GM06990 (cell line): ENCODE measurements at regions not wholly inside any gene's neighbourhood (a gene's known extent, or its start where the extent isn't known, plus 50 kb on each side); places are given as distances from the start of the nearest gene placed in this dataset.

ENCODE experiments used
- DNase-seq: peaks from one replicate; pipeline ENCODE4 v3.0.0-alpha.2; 2011; ENCODE audit not compliant: insufficient read length; ENCODE audit errors: extremely low read depth
- H3K27me3 ChIP-seq: replicated peaks from 2 replicates; pipeline ENCODE4 v1.6.0; 2011; ENCODE audit warnings: low read length; ENCODE audit not compliant: control insufficient read depth, insufficient read depth
- H3K36me3 ChIP-seq: 2 replicates; pipeline ENCODE4 v1.5.1; 2011; ENCODE audit warnings: low read length; ENCODE audit not compliant: control insufficient read depth, insufficient read depth
- H3K4me3 ChIP-seq: replicated peaks from 2 replicates; pipeline ENCODE4 v1.5.1; 2011; ENCODE audit warnings: low read depth, mild to moderate bottlenecking, control low read depth, low read length
- TF ChIP-seq, protein P1 (sequence below): IDR thresholded peaks from 2 replicates; pipeline ENCODE4 v1.5.1; 2011; ENCODE audit warnings: low read length, control low read depth, mild to moderate bottlenecking, inconsistent platforms; ENCODE audit not compliant: insufficient read depth, poor library complexity, severe bottlenecking

- Histone ChIP-seq H3K4me3 (no peak overlapping the region), H3K27me3 (no peaks in the 10 kb centered on the region; the same call in 1 of the 2 replicates), H3K36me3 (no peaks in the 10 kb centered on the region)
- TF ChIP-seq, protein P1, sequence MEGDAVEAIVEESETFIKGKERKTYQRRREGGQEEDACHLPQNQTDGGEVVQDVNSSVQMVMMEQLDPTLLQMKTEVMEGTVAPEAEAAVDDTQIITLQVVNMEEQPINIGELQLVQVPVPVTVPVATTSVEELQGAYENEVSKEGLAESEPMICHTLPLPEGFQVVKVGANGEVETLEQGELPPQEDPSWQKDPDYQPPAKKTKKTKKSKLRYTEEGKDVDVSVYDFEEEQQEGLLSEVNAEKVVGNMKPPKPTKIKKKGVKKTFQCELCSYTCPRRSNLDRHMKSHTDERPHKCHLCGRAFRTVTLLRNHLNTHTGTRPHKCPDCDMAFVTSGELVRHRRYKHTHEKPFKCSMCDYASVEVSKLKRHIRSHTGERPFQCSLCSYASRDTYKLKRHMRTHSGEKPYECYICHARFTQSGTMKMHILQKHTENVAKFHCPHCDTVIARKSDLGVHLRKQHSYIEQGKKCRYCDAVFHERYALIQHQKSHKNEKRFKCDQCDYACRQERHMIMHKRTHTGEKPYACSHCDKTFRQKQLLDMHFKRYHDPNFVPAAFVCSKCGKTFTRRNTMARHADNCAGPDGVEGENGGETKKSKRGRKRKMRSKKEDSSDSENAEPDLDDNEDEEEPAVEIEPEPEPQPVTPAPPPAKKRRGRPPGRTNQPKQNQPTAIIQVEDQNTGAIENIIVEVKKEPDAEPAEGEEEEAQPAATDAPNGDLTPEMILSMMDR = no peak
- DNase-seq = no peak
These were observed 203.0 kb downstream of the ATPSCKMT start for GRCh38 chr5:10046676-10047075.

DNA sequence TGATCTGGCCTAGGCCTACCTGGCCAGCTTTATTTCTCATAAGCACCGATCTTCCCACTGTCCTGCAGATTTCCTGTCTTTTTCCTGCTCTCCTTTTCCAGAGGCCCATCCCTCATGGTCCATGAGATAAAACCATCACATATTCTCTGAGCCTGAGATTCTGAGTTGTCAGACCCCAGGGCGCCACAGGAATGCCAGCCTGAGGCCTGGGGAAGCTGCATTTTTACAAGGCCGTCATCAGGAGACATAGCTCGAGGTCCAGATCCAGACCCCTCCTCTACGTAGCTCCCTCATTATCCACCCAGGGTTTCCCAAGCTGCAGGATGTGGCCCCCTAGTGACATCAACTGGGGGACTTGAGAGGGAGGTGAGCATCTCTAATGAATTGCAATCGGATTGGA, 204.3 kb downstream of the ATPSCKMT start:
- Histone ChIP-seq H3K4me3 (no peak overlapping the region), H3K36me3 (no peaks in the 10 kb centered on the region), H3K27me3 (no peaks in the 10 kb centered on the region; the same call in 1 of the 2 replicates)
- TF ChIP-seq, protein P1 = no peak
- DNase-seq = no peak

DNA sequence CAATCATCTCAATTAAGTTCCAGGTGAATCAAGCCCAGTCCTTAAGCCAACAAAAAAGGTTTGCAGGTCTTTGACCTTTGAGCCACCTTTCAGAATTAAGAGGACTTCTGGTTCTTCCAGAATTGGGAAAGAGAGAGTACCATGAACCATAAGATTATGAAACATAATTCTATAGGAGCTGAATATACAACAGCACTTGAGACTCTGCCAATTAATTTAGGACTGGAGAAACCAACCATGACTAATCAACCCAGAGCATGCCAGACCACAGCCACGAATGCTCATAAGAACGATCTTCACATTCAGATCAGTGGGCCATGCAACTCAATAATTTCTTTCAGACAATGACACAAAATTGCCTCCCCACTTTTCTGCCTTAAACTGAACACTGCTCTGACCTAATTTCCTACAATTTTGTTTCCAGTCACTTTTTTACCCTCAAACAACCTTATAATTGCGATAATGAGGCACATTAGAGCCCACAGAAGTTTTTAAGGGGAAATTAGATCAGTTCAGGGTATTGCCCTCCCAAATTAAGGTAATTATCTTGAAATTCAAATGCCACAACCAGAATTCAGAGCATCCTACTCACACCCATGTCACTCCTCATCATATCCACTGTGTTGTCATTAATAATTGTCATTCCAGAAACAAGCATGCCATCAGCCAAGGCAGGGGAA, 213.4 kb downstream of the ATPSCKMT start:
- Histone ChIP-seq H3K36me3 (no peaks in the 10 kb centered on the region), H3K4me3 (no peak overlapping the region), H3K27me3 (no peaks in the 10 kb centered on the region)
- TF ChIP-seq, protein P1 = no peak
- DNase-seq = no peak

GRCh38 chr5:10034001-10034400, 215.7 kb downstream of the ATPSCKMT start:
- TF ChIP-seq, protein P1 = no peak
- no peak for DNase-seq

GRCh38 chr5:10031817-10032216, 217.9 kb downstream of the ATPSCKMT start:
- Histone ChIP-seq H3K27me3 (no peaks in the 10 kb centered on the region), H3K36me3 (no peaks in the 10 kb centered on the region), H3K4me3 (no peak overlapping the region)
- no peak for DNase-seq
- TF ChIP-seq, protein P1 = no peak

More at GRCh38 chr5:10034001-10034400, 215.7 kb downstream of the ATPSCKMT start:
- no peaks in the 10 kb centered on the region for H3K27me3 ChIP-seq
- H3K4me3 ChIP-seq = no peak overlapping the region
- no peaks in the 10 kb centered on the region for H3K36me3 ChIP-seq
